GM12878 (cell line): ENCODE measurements at regions not wholly inside any gene's neighbourhood (a gene's known extent, or its start where the extent isn't known, plus 50 kb on each side); places are given as distances from the start of the nearest gene placed in this dataset.

Source experiments
- ATAC-seq: fragments of 200-7000 bp; cut with Tn5 transposase; 3 replicates; pipeline ENCODE4 v1.9.1; 2020; ENCODE audit warnings: mild to moderate bottlenecking, moderate library complexity
- BruUV-seq: library from RNA; stranded (reverse); fragments of 400-500 nt; replicated peaks from 2 replicates; lab custom pipeline; 2021; lab: Mats Ljungman, UMichigan
- CTCF ChIA-PET: fragments of 300-600 bp; sonication (Branson Sonifier 250); formaldehyde crosslinking; extraction: SDS; loops from one replicate; lab custom pipeline; 2021; ENCODE audit warnings: inconsistent platforms; lab: Yijun Ruan, JAX
- POLR2A ChIA-PET: fragments of 350-600 bp; formaldehyde crosslinking; extraction: SDS; loops from one replicate; lab custom pipeline; 2021; ENCODE audit warnings: inconsistent platforms; lab: Charles Lee
- RAD21 ChIA-PET: fragments of 300-600 bp; sonication (Branson Sonifier 250); formaldehyde crosslinking; loops from one replicate; lab custom pipeline; 2023; ENCODE audit warnings: antibody characterized with exemption; ENCODE audit not compliant: unreplicated experiment; lab: Charles Lee
- SMC1A ChIA-PET: fragments of 300-600 bp; sonication (Branson Sonifier 250); formaldehyde crosslinking; loops from one replicate; lab custom pipeline; 2023; ENCODE audit not compliant: unreplicated experiment, uncharacterized antibody; lab: Charles Lee
- DNase-seq: peaks from one replicate; pipeline ENCODE4 v3.0.0-alpha.2; 2011; ENCODE audit warnings: low read depth, low spot score
- FAIRE-seq: peaks from 3 replicates; lab custom pipeline; 2011; peaks lifted over from hg19 to GRCh38; lab: Jason Lieb, UNC
- H2AFZ ChIP-seq: 2 replicates; pipeline ENCODE4 v1.6.0; 2011; ENCODE audit warnings: low read depth, low read length, control low read depth; ENCODE audit not compliant: control insufficient read depth
- H3K27ac ChIP-seq: 2 replicates; pipeline ENCODE4 v1.5.1; 2011; ENCODE audit warnings: control low read depth; ENCODE audit not compliant: control insufficient read depth, insufficient read depth
- H3K27me3 ChIP-seq, 2 experiments: replicated peaks in 1 of 2; 2 replicates each; pipeline versions ENCODE4 v1.6.0 to v1.6.1; 2011; ENCODE audit warnings: low read length in 1 of 2; ENCODE audit not compliant: control insufficient read depth in 2 of 2, insufficient read depth in 2 of 2
- H3K36me3 ChIP-seq, 2 experiments: 2 replicates each; pipeline ENCODE4 v1.5.1; 2011; ENCODE audit warnings: low read length in 1 of 2; ENCODE audit not compliant: control insufficient read depth in 2 of 2, insufficient read depth in 2 of 2
- H3K4me1 ChIP-seq: 2 replicates; pipeline ENCODE4 v1.6.1; 2011; ENCODE audit warnings: mild to moderate bottlenecking, low read length, moderate library complexity, mixed read lengths; ENCODE audit not compliant: control insufficient read depth, insufficient read depth
- H3K4me2 ChIP-seq: 2 replicates; pipeline ENCODE4 v1.6.0; 2011; ENCODE audit warnings: control low read depth; ENCODE audit not compliant: control insufficient read depth, insufficient read depth
- H3K4me3 ChIP-seq: fragments of 200-600 bp; sonication (generic); 2 replicates; pipeline ENCODE4 v1.5.1; 2016
- H3K79me2 ChIP-seq: 2 replicates; pipeline ENCODE4 v1.6.0; 2011; ENCODE audit warnings: low read length; ENCODE audit not compliant: control insufficient read depth, insufficient read depth
- H3K9ac ChIP-seq: 2 replicates; pipeline ENCODE4 v1.8.0; 2011; ENCODE audit warnings: low read length, control low read depth, mixed read lengths; ENCODE audit not compliant: control insufficient read depth, insufficient read depth
- H3K9me3 ChIP-seq: replicated peaks from 3 replicates; pipeline ENCODE4 v1.5.1; 2011; ENCODE audit warnings: mild to moderate bottlenecking, low read length; ENCODE audit not compliant: control insufficient read depth, insufficient read depth
- H4K20me1 ChIP-seq: 2 replicates; pipeline ENCODE4 v1.6.0; 2011; ENCODE audit not compliant: control insufficient read depth, insufficient read depth
- ATF2 ChIP-seq: IDR thresholded peaks from 2 replicates; pipeline ENCODE4 v1.6.1; 2012; ENCODE audit warnings: low read length, inconsistent platforms
- EED ChIP-seq: sonication (generic); IDR thresholded peaks from 2 replicates; pipeline ENCODE4 v1.6.1; 2016; ENCODE audit warnings: antibody characterized with exemption, low read depth
- EP300 ChIP-seq, 2 experiments: fragments of 150-350 bp in 1 of 2; IDR thresholded peaks; 2 replicates each; pipeline ENCODE4 v1.6.1; 2011 to 2012; ENCODE audit warnings: low read depth in 2 of 2, low read length in 2 of 2, borderline replicate concordance in 1 of 2, improper control_type of control experiment in 1 of 2, inconsistent platforms in 1 of 2; ENCODE audit not compliant: control insufficient read depth in 1 of 2
- GABPA ChIP-seq: IDR thresholded peaks from 2 replicates; pipeline ENCODE4 v1.6.1; 2014; ENCODE audit warnings: antibody characterized with exemption, low read depth, mild to moderate bottlenecking, inconsistent platforms
- MTA3 ChIP-seq: IDR thresholded peaks from 2 replicates; pipeline ENCODE4 v1.6.1; 2012; ENCODE audit warnings: low read length, inconsistent platforms, borderline replicate concordance
- MYC ChIP-seq: IDR thresholded peaks from 2 replicates; pipeline ENCODE4 v1.6.1; 2011; ENCODE audit warnings: mild to moderate bottlenecking, low read length, moderate library complexity, inconsistent platforms; ENCODE audit not compliant: insufficient read depth, insufficient replicate concordance, insufficient read length, severe bottlenecking
- NBN ChIP-seq: fragments of 450-650 bp; IDR thresholded peaks from 2 replicates; pipeline ENCODE4 v1.6.1; 2016
- PML ChIP-seq: IDR thresholded peaks from 2 replicates; pipeline ENCODE4 v1.6.1; 2012; ENCODE audit warnings: low read length, inconsistent platforms
- RELA ChIP-seq: fragments of 450-650 bp; IDR thresholded peaks from 2 replicates; pipeline ENCODE4 v1.8.0; 2014; ENCODE audit warnings: borderline replicate concordance; ENCODE audit not compliant: partially characterized antibody
- TCF12 ChIP-seq: IDR thresholded peaks from 2 replicates; pipeline ENCODE4 v1.6.1; 2011; ENCODE audit warnings: low read depth, mild to moderate bottlenecking, low read length
- ZNF592 ChIP-seq: fragments of 450-650 bp; IDR thresholded peaks from 2 replicates; pipeline ENCODE4 v1.6.1; 2017; ENCODE audit warnings: mild to moderate bottlenecking, moderate library complexity
- WGBS: methylation state at CpG from one replicate; pipeline ENCODE4 v1.1.6; 2016; ENCODE audit warnings: low lambda C conversion rate; ENCODE audit not compliant: insufficient replicate concordance, insufficient coverage; ENCODE audit errors: missing lambda C conversion rate; 5-methylcytosine and 5-hydroxymethylcytosine counted together
- in situ Hi-C: fragments of 300-500 bp; cut with MboI; formaldehyde crosslinking; loops from 9 replicates; pipeline ENCODE4 v1.14.3; 2018; ENCODE audit warnings: mixed read lengths
- intact Hi-C: fragments of 100-400 bp; cut with micrococcal nuclease; formaldehyde crosslinking; loops from one replicate; pipeline ENCODE4 v1.14.2; 2022; ENCODE audit not compliant: unreplicated experiment

- no peaks in the 10 kb centered on the region for H3K4me1 ChIP-seq
- no peak overlapping the region for H3K4me2 ChIP-seq
- SMC1A ChIA-PET, result no interaction called here
- POLR2A ChIA-PET, result no interaction called here
- TF ChIP-seq MYC, result no peak
- TF ChIP-seq PML, result no peak
- TF ChIP-seq ATF2, result no peak
- H2AFZ ChIP-seq, result no peak overlapping the region
- no peak overlapping the region for H3K4me3 ChIP-seq
- in situ Hi-C loops (no loop called here), intact Hi-C loops (no loop called here)
- 23% methylated on average over 2 of the region's 2 CpGs for WGBS
- no peak for DNase-seq
- H3K36me3 ChIP-seq, result no peaks in the 10 kb centered on the region
- CTCF ChIA-PET, result no interaction called here
- no TSS peak for BruUV-seq
- H3K79me2 ChIP-seq, result no peaks in the 10 kb centered on the region
- H4K20me1 ChIP-seq, result no peaks in the 10 kb centered on the region
- no peak overlapping the region for H3K9ac ChIP-seq
- H3K27ac ChIP-seq, result no peak overlapping the region
- no peak for ATAC-seq
- no peaks in the 10 kb centered on the region for H3K9me3 ChIP-seq
- FAIRE-seq, result no peak
- no peaks in the 10 kb centered on the region for H3K27me3 ChIP-seq
- RAD21 ChIA-PET, result no interaction called here
These were observed 179.1 kb upstream of the STEAP4 start for GRCh38 chr7:88485821-88486220.

GRCh38 chr7:88484551-88484950, 177.9 kb upstream of the STEAP4 start:
- no peaks in the 10 kb centered on the region for H3K4me1 ChIP-seq
- POLR2A ChIA-PET, result no interaction called here
- no peak for TF ChIP-seq MTA3
- TF ChIP-seq ZNF592, result no peak
- no peak for TF ChIP-seq GABPA
- no peak for TF ChIP-seq NBN
- no peak for TF ChIP-seq TCF12
- no peak for TF ChIP-seq EED
- no peak for TF ChIP-seq EP300 (IDR thresholded peaks at IDR 0.05; ENCODE audit: borderline replicate concordance in 1 of 2, control insufficient read depth in 1 of 2, low read depth in 2 of 2, low read length in 2 of 2)
- no peak for TF ChIP-seq RELA

More at GRCh38 chr7:88484551-88484950, 177.9 kb upstream of the STEAP4 start:
- Histone ChIP-seq H3K36me3 (no peaks in the 10 kb centered on the region), H3K79me2 (no peaks in the 10 kb centered on the region), H3K9me3 (no peaks in the 10 kb centered on the region), H3K9ac (no peak overlapping the region), H3K27ac (no peak overlapping the region), H4K20me1 (no peaks in the 10 kb centered on the region), H3K4me2 (no peak overlapping the region), H2AFZ (no peak overlapping the region), H3K4me3 (no peak overlapping the region), H3K27me3 (no peaks in the 10 kb centered on the region)
- WGBS, result 24% methylated on average over 3 of the region's 3 CpGs
- FAIRE-seq, result no peak
- no peak for ATAC-seq
- in situ Hi-C loops, result no loop called here
- CTCF ChIA-PET, result no interaction called here
- BruUV-seq, result no TSS peak
- RAD21 ChIA-PET, result no interaction called here
- intact Hi-C loops, result no loop called here
- SMC1A ChIA-PET, result interaction anchor here (0.8 to 1.0 kb wide), 2 partner anchors 54 to 1604 kb away, joined by 3 read pairs; no protein-coding TSS in a partner anchor
- no peak for DNase-seq
